Fibroblast of pulmonary artery (primary cell): ENCODE measurements at regions not wholly inside any gene's neighbourhood (a gene's known extent, or its start where the extent isn't known, plus 50 kb on each side); places are given as distances from the start of the nearest gene placed in this dataset.
"Not testable (repeated sequence)": the region's sequence is repeated elsewhere in the genome, so short reads cannot be mapped to it uniquely, and the experiment has no call there.

Experiments
- DNase-seq: peaks from one replicate; pipeline ENCODE4 v3.0.0-alpha.2; 2010; ENCODE audit warnings: low read depth
- H3K4me3 ChIP-seq: replicated peaks from 2 replicates; pipeline ENCODE4 v1.5.1; 2011; ENCODE audit warnings: low read depth, mild to moderate bottlenecking, control low read depth, low read length, moderate library complexity
- CTCF ChIP-seq: IDR thresholded peaks from 2 replicates; pipeline ENCODE4 v1.5.1; 2011; ENCODE audit warnings: mild to moderate bottlenecking, control low read depth, low read length, inconsistent platforms; ENCODE audit errors: missing control alignments

- TF ChIP-seq CTCF = peak; percentile 20
- peak; percentile 33 for DNase-seq
- H3K4me3 ChIP-seq = no peak overlapping the region
These were observed 425.7 kb downstream of the GPAT3 start for GRCh38 chr4:83961575-83961974.

- no peak for DNase-seq
- no peak for TF ChIP-seq CTCF
- H3K4me3 ChIP-seq = no peak overlapping the region
These were observed 423.3 kb downstream of the GPAT3 start for GRCh38 chr4:83959160-83959559.

- TF ChIP-seq CTCF = no peak
- no peak for DNase-seq
- H3K4me3 ChIP-seq = no peak overlapping the region
These were observed 411.9 kb downstream of the GPAT3 start for GRCh38 chr4:83947830-83948193.

GRCh38 chr4:83947125-83947829 lies 411.4 kb downstream of the GPAT3 start:
- no peak overlapping the region for H3K4me3 ChIP-seq
- TF ChIP-seq CTCF = no peak
- DNase-seq = no peak

- H3K4me3 ChIP-seq, DNase-seq: not testable (repeated sequence)
These were observed 407.8 kb downstream of the GPAT3 start for GRCh38 chr4:83943691-83944090.

GRCh38 chr4:83932750-83933391 lies 397.0 kb downstream of the GPAT3 start:
- DNase-seq = no peak

More at GRCh38 chr4:83932750-83933391, 397.0 kb downstream of the GPAT3 start:
- no peak overlapping the region for H3K4me3 ChIP-seq
- TF ChIP-seq CTCF = no peak
